OCI-LY1 (cell line): ENCODE measurements at regions not wholly inside any gene's neighbourhood (a gene's known extent, or its start where the extent isn't known, plus 50 kb on each side); places are given as distances from the start of the nearest gene placed in this dataset.

Source experiments
- CTCF ChIP-seq: fragments of 200-600 bp; sonication (generic), shearing (Covaris generic); IDR thresholded peaks from 2 replicates; pipeline ENCODE4 v1.5.1; 2017; ENCODE audit warnings: mild to moderate bottlenecking, antibody characterized with exemption, low read length, moderate library complexity, mixed read lengths
- EZH2 ChIP-seq: fragments of 200-600 bp; sonication (generic), shearing (Covaris generic); IDR thresholded peaks from 2 replicates; pipeline ENCODE4 v1.8.0; 2017; ENCODE audit warnings: borderline replicate concordance, mixed run types, mild to moderate bottlenecking, antibody characterized with exemption, low read length, moderate library complexity, mixed read lengths

- TF ChIP-seq CTCF (no peak), EZH2 (no peak)
These were observed 298.6 kb downstream of the CYP26B1 start for GRCh38 chr2:71849111-71849510.
